Osteoblast (primary cell): ENCODE measurements at regions not wholly inside any gene's neighbourhood (a gene's known extent, or its start where the extent isn't known, plus 50 kb on each side); places are given as distances from the start of the nearest gene placed in this dataset.

ENCODE experiments used
- DNase-seq: peaks from one replicate; pipeline ENCODE4 v3.0.0; 2011; ENCODE audit warnings: low spot score, mixed read lengths; ENCODE audit not compliant: insufficient read length; ENCODE audit errors: missing footprints
- H2AFZ ChIP-seq: 2 replicates; pipeline ENCODE4 v1.6.0; 2011; ENCODE audit warnings: mild to moderate bottlenecking, low read length
- H3K27ac ChIP-seq: 2 replicates; pipeline ENCODE4 v1.5.1; 2011; ENCODE audit warnings: mild to moderate bottlenecking, low read depth, low read length, moderate library complexity
- H3K27me3 ChIP-seq: 2 replicates; pipeline ENCODE4 v1.6.0; 2012; ENCODE audit warnings: mild to moderate bottlenecking, control low read depth, inconsistent platforms, low read length, moderate library complexity; ENCODE audit not compliant: insufficient read depth
- H3K36me3 ChIP-seq: 2 replicates; pipeline ENCODE4 v1.5.1; 2011; ENCODE audit warnings: mild to moderate bottlenecking, low read length, control low read depth, moderate library complexity; ENCODE audit not compliant: insufficient read depth
- H3K4me1 ChIP-seq: 2 replicates; pipeline ENCODE4 v1.5.1; 2011; ENCODE audit warnings: mild to moderate bottlenecking, low read length, control low read depth, moderate library complexity; ENCODE audit not compliant: insufficient read depth
- H3K4me2 ChIP-seq: 2 replicates; pipeline ENCODE4 v1.6.0; 2011; ENCODE audit warnings: mild to moderate bottlenecking, low read length; ENCODE audit not compliant: insufficient read depth
- H3K4me3 ChIP-seq: fragments of 200-600 bp; sonication (generic); 3 replicates; pipeline ENCODE4 v1.5.1; 2012; ENCODE audit warnings: mild to moderate bottlenecking, low read length, inconsistent platforms; ENCODE audit not compliant: insufficient read depth
- H3K79me2 ChIP-seq: 2 replicates; pipeline ENCODE4 v1.6.0; 2012; ENCODE audit warnings: mild to moderate bottlenecking, low read length, control low read depth, inconsistent platforms; ENCODE audit not compliant: insufficient read depth
- H3K9me3 ChIP-seq: 2 replicates; pipeline ENCODE4 v1.5.1; 2011; ENCODE audit warnings: low read depth, low read length, control low read depth
- H4K20me1 ChIP-seq: 2 replicates; pipeline ENCODE4 v1.6.0; 2012; ENCODE audit warnings: mild to moderate bottlenecking, low read length, control low read depth; ENCODE audit not compliant: insufficient read depth
- CTCF ChIP-seq: IDR thresholded peaks from 2 replicates; pipeline ENCODE4 v1.5.1; 2011; ENCODE audit warnings: mild to moderate bottlenecking, low read depth, low read length, moderate library complexity; ENCODE audit errors: extremely low read depth

DNA sequence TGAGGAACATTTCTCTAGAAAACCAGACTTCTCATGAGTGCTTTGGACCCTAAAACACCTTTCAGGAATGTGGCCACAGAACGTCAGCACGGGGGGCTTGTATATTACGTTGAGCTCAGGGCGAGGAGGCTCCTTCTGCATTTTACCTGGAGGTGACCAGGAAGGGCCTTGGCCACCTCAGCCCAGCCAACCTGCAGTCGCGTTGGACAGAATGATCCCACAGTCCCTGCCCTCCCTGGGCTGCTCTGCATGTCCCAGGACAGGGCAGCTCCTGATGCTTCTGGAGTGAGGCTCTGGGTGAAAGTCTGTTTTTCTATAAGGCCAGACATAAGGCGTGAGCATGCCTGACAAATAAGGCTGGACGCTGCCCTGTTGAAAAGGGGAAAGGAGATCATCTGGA is 121.9 kb downstream of the NDUFA10 start:
- H3K4me3 ChIP-seq: no peak overlapping the region
- DNase-seq: no peak
- no peak overlapping the region for H3K4me2 ChIP-seq
- no peak for TF ChIP-seq CTCF
- H3K9me3 ChIP-seq: no peaks in the 10 kb centered on the region
- no peaks in the 10 kb centered on the region for H3K4me1 ChIP-seq
- H3K36me3 ChIP-seq: no peaks in the 10 kb centered on the region
- H3K27ac ChIP-seq: no peak overlapping the region
- H2AFZ ChIP-seq: no peak overlapping the region
- H3K27me3 ChIP-seq: no peaks in the 10 kb centered on the region
- H4K20me1 ChIP-seq: no peaks in the 10 kb centered on the region
- no peaks in the 10 kb centered on the region for H3K79me2 ChIP-seq

- H3K36me3 ChIP-seq: no peaks in the 10 kb centered on the region
- peak; percentile 57 for DNase-seq
- no peak overlapping the region for H3K27ac ChIP-seq
- no peak overlapping the region for H3K4me2 ChIP-seq
- no peaks in the 10 kb centered on the region for H3K79me2 ChIP-seq
- H3K9me3 ChIP-seq: no peaks in the 10 kb centered on the region
- no peak for TF ChIP-seq CTCF
- no peaks in the 10 kb centered on the region for H4K20me1 ChIP-seq
- no peaks in the 10 kb centered on the region for H3K27me3 ChIP-seq
- no peak overlapping the region for H3K4me3 ChIP-seq
- no peak overlapping the region for H2AFZ ChIP-seq
- no peaks in the 10 kb centered on the region for H3K4me1 ChIP-seq
Measured at GRCh38 chr2:239902749-239903201, 122.4 kb downstream of the NDUFA10 start.

DNA sequence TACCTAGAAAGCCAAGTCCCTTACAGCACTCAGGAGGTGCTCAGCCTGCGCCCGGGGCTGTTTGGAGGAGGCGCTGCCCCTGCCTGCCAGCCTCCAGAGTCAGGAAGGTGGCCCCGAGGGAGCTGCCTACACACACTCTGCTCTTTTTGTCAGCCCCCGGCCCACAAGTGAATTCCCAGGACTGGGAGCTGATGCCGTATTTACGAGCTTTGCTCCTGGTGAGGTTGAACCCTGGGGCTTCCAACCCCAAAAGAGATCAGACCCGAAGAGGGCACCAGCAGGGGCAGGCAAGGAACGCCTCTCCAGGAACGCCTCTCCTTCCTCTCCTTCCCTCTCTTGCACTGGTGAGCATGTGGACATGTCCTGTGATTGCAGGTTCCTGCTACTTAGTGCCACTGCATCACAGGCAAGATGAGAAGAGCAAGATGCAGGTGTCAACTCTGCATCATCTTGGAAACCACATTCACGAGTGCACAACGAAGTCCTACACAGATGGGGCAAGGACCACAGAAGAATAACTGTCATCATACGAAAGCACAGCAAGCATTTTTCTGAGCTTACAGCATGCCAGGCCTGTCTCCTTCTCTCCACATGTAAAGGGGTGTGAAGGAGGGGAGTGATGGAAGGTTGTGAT is 126.7 kb downstream of the NDUFA10 start:
- Histone ChIP-seq H3K27me3 (no peaks in the 10 kb centered on the region), H2AFZ (no peak overlapping the region), H3K4me1 (no peaks in the 10 kb centered on the region), H3K4me2 (no peak overlapping the region), H3K4me3 (no peak overlapping the region), H3K36me3 (no peaks in the 10 kb centered on the region), H3K9me3 (no peaks in the 10 kb centered on the region), H3K79me2 (no peaks in the 10 kb centered on the region), H3K27ac (no peak overlapping the region), H4K20me1 (no peaks in the 10 kb centered on the region)
- TF ChIP-seq CTCF: no peak
- DNase-seq: no peak

DNA sequence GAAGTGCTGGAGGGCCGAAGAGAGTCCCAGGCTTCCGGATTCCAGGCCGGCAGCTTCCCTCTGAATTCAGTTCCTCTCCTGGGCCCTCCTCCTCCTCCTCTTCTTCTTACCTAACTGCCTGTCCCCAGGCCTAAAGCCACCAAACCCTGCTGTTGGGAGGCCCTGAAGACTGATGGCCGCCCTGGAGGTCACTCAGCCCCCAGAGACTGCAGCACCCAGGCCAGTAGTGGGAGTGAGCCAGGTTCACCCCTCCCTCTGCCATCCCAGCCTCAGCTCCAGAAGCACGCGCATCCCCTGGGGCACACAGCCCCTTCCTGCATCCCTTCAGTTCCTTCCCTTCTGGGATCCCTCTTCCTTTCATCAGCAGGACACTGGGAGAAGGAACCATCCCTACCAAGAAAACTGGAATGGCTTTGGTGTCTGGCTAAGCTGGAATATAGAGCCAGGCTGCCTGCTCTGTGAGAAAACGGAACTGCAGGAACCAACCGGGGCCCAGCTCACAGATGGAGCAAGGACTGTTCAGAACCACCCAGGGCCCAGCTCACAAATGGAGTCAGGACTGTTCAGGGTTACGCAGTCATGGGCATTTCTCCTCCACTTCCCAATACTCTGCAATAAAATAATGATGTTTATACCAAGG is 127.4 kb downstream of the NDUFA10 start:
- no peaks in the 10 kb centered on the region for H3K27me3 ChIP-seq
- H3K27ac ChIP-seq: no peak overlapping the region
- no peaks in the 10 kb centered on the region for H3K79me2 ChIP-seq
- H4K20me1 ChIP-seq: no peaks in the 10 kb centered on the region
- no peak overlapping the region for H2AFZ ChIP-seq
- DNase-seq: no peak
- no peak for TF ChIP-seq CTCF
- no peaks in the 10 kb centered on the region for H3K36me3 ChIP-seq
- no peak overlapping the region for H3K4me3 ChIP-seq
- no peaks in the 10 kb centered on the region for H3K4me1 ChIP-seq
- no peaks in the 10 kb centered on the region for H3K9me3 ChIP-seq
- no peak overlapping the region for H3K4me2 ChIP-seq
